KMS-11 (cell line): ENCODE measurements at regions not wholly inside any gene's neighbourhood (a gene's known extent, or its start where the extent isn't known, plus 50 kb on each side); places are given as distances from the start of the nearest gene placed in this dataset.

Experiments used
- H2AFZ ChIP-seq: fragments of 200-600 bp; sonication (generic); 2 replicates; pipeline ENCODE4 v1.6.1; 2016; ENCODE audit warnings: antibody characterized with exemption, mixed run types, low read depth
- H3K27ac ChIP-seq: fragments of 200-600 bp; sonication (generic); 2 replicates; pipeline ENCODE4 v1.6.1; 2016; ENCODE audit warnings: mild to moderate bottlenecking, mixed run types
- H3K27me3 ChIP-seq: fragments of 200-600 bp; sonication (generic); 2 replicates; pipeline ENCODE4 v1.6.1; 2017; ENCODE audit warnings: mild to moderate bottlenecking, low read depth, mixed run types, moderate library complexity; ENCODE audit not compliant: insufficient read depth
- H3K36me3 ChIP-seq: fragments of 200-600 bp; sonication (generic); 2 replicates; pipeline ENCODE4 v1.6.1; 2017; ENCODE audit warnings: mild to moderate bottlenecking, mixed run types; ENCODE audit not compliant: insufficient read depth
- H3K4me1 ChIP-seq: fragments of 200-600 bp; sonication (generic); 2 replicates; pipeline ENCODE4 v1.6.1; 2016; ENCODE audit warnings: mild to moderate bottlenecking, low read depth, mixed run types; ENCODE audit not compliant: poor library complexity, severe bottlenecking
- H3K4me2 ChIP-seq: fragments of 200-600 bp; sonication (generic); 2 replicates; pipeline ENCODE4 v1.7.0; 2016; ENCODE audit warnings: mild to moderate bottlenecking, mixed run types
- H3K4me3 ChIP-seq: fragments of 200-600 bp; sonication (generic); IDR thresholded peaks from 2 replicates; pipeline ENCODE4 v1.6.1; 2017; ENCODE audit warnings: low read depth, low read length, mixed read lengths; ENCODE audit not compliant: insufficient read depth
- H3K79me2 ChIP-seq: fragments of 200-600 bp; sonication (generic); 2 replicates; pipeline ENCODE4 v1.6.1; 2016; ENCODE audit warnings: low read depth, mixed run types; ENCODE audit not compliant: insufficient read depth
- H3K9ac ChIP-seq: fragments of 200-600 bp; sonication (generic); 2 replicates; pipeline ENCODE4 v1.6.1; 2016; ENCODE audit warnings: mild to moderate bottlenecking, mixed run types
- H4K20me1 ChIP-seq: fragments of 200-600 bp; sonication (generic); 2 replicates; pipeline ENCODE4 v1.6.1; 2016; ENCODE audit warnings: mild to moderate bottlenecking, mixed run types; ENCODE audit not compliant: insufficient read depth
- CTCF ChIP-seq: fragments of 200-600 bp; sonication (generic); conservative IDR thresholded peaks from 2 replicates; pipeline ENCODE4 v1.6.1; 2017; ENCODE audit warnings: low read depth, mild to moderate bottlenecking, antibody characterized with exemption, low read length, moderate library complexity, mixed read lengths

GRCh38 chr6:90872981-90873380, 286.1 kb upstream of the MAP3K7 start:
- no peaks in the 10 kb centered on the region for H3K79me2 ChIP-seq
- no peaks in the 10 kb centered on the region for H3K36me3 ChIP-seq
- no peak overlapping the region for H3K4me3 ChIP-seq
- no peaks in the 10 kb centered on the region for H4K20me1 ChIP-seq
- no peak overlapping the region for H2AFZ ChIP-seq
- no peaks in the 10 kb centered on the region for H3K4me1 ChIP-seq
- H3K4me2 ChIP-seq, result no peak overlapping the region
- no peak overlapping the region for H3K9ac ChIP-seq
- no peak overlapping the region for H3K27ac ChIP-seq
- H3K27me3 ChIP-seq, result no peaks in the 10 kb centered on the region
- TF ChIP-seq CTCF, result no peak

DNA sequence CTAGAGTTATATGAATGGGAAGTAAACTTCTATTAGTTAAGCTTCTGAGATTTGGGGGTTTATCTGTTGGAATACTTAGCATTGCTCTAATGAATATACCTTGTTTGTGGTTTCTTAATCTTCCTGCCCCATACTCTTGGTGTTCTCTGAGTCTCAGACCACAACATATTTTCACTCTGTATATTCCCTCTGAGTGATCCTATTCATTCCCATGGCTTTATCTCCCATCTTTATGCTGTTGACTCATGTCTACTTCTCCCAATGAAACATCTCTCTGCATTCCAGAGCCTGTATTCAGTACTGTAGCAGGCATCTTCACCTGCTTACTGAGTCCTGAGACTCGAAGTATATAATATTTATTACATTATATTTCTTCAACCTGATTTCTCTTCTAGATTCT, 283.7 kb upstream of the MAP3K7 start:
- no peak overlapping the region for H3K4me3 ChIP-seq
- TF ChIP-seq CTCF, result no peak
- H3K27me3 ChIP-seq, result no peaks in the 10 kb centered on the region
- H3K79me2 ChIP-seq, result no peaks in the 10 kb centered on the region
- no peaks in the 10 kb centered on the region for H4K20me1 ChIP-seq
- H2AFZ ChIP-seq, result no peak overlapping the region
- no peaks in the 10 kb centered on the region for H3K4me1 ChIP-seq
- no peak overlapping the region for H3K4me2 ChIP-seq
- H3K27ac ChIP-seq, result no peak overlapping the region
- no peak overlapping the region for H3K9ac ChIP-seq
- no peaks in the 10 kb centered on the region for H3K36me3 ChIP-seq

DNA sequence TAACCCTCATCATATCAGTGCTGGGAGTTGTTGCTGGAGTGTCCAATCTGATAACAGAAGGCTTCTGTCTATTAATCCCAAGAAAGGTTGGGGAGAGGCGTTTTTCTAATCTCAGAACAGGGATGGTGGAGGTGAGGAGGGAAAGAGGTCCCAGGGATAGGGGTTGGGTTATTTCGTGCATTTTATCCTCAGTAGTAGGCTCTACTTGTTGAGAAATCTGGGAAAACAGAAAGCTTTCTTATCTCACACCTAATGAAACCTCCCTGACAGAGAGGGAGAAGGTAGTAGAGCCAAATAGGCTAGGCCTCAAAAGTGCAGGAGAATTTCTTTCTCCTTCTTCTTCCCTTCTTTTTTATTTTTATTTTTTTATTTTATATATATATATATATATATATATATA, 281.8 kb upstream of the MAP3K7 start:
- Histone ChIP-seq H3K4me1 (no peaks in the 10 kb centered on the region), H4K20me1 (no peaks in the 10 kb centered on the region), H3K79me2 (no peaks in the 10 kb centered on the region), H3K9ac (no peak overlapping the region), H3K27ac (no peak overlapping the region), H2AFZ (no peak overlapping the region), H3K36me3 (no peaks in the 10 kb centered on the region), H3K27me3 (no peaks in the 10 kb centered on the region), H3K4me3 (no peak overlapping the region), H3K4me2 (no peak overlapping the region)
- no peak for TF ChIP-seq CTCF

GRCh38 chr6:90868256-90868655, 281.4 kb upstream of the MAP3K7 start:
- H2AFZ ChIP-seq, result no peak overlapping the region
- H3K4me2 ChIP-seq, result no peak overlapping the region
- H3K36me3 ChIP-seq, result no peaks in the 10 kb centered on the region
- no peaks in the 10 kb centered on the region for H4K20me1 ChIP-seq
- H3K4me3 ChIP-seq, result no peak overlapping the region
- no peaks in the 10 kb centered on the region for H3K4me1 ChIP-seq
- H3K9ac ChIP-seq, result no peak overlapping the region
- no peaks in the 10 kb centered on the region for H3K79me2 ChIP-seq
- no peak overlapping the region for H3K27ac ChIP-seq
- no peaks in the 10 kb centered on the region for H3K27me3 ChIP-seq
- TF ChIP-seq CTCF, result no peak

GRCh38 chr6:90865513-90865912, 278.6 kb upstream of the MAP3K7 start:
- Histone ChIP-seq H3K27ac (no peak overlapping the region), H3K4me3 (no peak overlapping the region), H3K4me1 (no peaks in the 10 kb centered on the region), H3K4me2 (no peak overlapping the region), H2AFZ (no peak overlapping the region), H3K79me2 (no peaks in the 10 kb centered on the region), H3K36me3 (no peaks in the 10 kb centered on the region), H3K9ac (no peak overlapping the region), H4K20me1 (no peaks in the 10 kb centered on the region), H3K27me3 (no peaks in the 10 kb centered on the region)
- no peak for TF ChIP-seq CTCF
